Gastroesophageal sphincter (tissue), 3 donors: ENCODE measurements at regions not wholly inside any gene's neighbourhood (a gene's known extent, or its start where the extent isn't known, plus 50 kb on each side); places are given as distances from the start of the nearest gene placed in this dataset.

ENCODE experiments used
- CTCF ChIP-seq, 4 experiments: fragments of 200-600 bp in 2 of 4; fragments of 450-650 bp in 2 of 4; sonication (generic) in 1 of 4; IDR thresholded peaks; one replicate each; pipeline ENCODE4 v1.5.1; 2017 to 2019; ENCODE audit warnings: antibody characterized with exemption in 4 of 4, mild to moderate bottlenecking in 2 of 4, moderate library complexity in 2 of 4
- EP300 ChIP-seq: sonication (generic); formaldehyde crosslinking; IDR thresholded peaks from one replicate; pipeline ENCODE4 v1.6.1; 2017; ENCODE audit warnings: antibody characterized with exemption, mild to moderate bottlenecking
- POLR2A ChIP-seq, 2 donors: fragments of 450-650 bp; IDR thresholded peaks; one replicate each; pipeline ENCODE4 v1.6.1; 2017; ENCODE audit warnings: antibody characterized with exemption in 2 of 2, mild to moderate bottlenecking in 2 of 2, moderate library complexity in 1 of 2
- POLR2AphosphoS5 ChIP-seq: sonication (generic); formaldehyde crosslinking; IDR thresholded peaks from one replicate; pipeline ENCODE4 v1.6.1; 2017; ENCODE audit warnings: antibody characterized with exemption

DNA sequence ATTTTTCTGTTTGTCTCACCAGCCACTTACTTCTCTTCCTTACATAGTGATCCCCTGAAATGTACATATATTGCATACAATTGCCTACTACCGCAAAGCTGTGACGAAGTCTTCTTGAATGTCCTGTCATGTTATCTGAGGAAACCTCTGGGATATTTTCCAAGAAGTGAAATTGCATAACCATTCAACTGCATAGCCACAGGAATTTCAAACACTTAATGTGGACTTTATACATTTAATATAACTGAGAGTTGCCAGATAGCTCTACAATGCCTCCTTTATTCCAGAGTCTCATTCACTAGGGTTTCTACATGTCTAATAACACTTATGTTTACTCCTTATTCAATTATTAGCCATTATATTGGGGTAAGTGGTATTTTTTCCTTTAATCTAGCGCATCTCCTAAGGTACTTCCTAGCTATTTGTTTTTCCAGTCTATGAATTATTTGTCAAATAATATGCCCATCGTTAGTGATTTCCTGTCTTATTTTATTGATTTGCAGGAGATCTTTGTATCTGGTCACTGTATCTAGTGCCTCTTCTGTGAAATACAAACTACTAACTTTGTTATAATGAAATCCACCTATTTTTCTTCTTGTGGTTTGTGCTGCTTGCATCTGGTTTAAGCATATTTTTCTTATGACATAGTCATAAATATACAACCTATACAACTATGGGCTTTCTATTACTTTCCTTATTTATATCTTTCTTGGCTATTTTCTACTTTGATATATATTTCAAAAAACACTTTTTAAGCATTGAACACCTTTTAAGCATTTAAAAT lies 69.2 kb upstream of the GRID2 start:
- no peak for TF ChIP-seq EP300
- TF ChIP-seq CTCF (IDR thresholded peaks at IDR 0.05) = no peak
- TF ChIP-seq POLR2AphosphoS5 = no peak
- TF ChIP-seq POLR2A (IDR thresholded peaks at IDR 0.05) = no peak
